GM19023 (cell line): ENCODE measurements at regions not wholly inside any gene's neighbourhood (a gene's known extent, or its start where the extent isn't known, plus 50 kb on each side); places are given as distances from the start of the nearest gene placed in this dataset.

ENCODE experiments used
- ATAC-seq: cut with Tn5 transposase; IDR thresholded peaks from one replicate; pipeline ENCODE4 v1.9.1; 2021; ENCODE audit warnings: mild to moderate bottlenecking, moderate library complexity; ENCODE audit not compliant: unreplicated experiment

DNA sequence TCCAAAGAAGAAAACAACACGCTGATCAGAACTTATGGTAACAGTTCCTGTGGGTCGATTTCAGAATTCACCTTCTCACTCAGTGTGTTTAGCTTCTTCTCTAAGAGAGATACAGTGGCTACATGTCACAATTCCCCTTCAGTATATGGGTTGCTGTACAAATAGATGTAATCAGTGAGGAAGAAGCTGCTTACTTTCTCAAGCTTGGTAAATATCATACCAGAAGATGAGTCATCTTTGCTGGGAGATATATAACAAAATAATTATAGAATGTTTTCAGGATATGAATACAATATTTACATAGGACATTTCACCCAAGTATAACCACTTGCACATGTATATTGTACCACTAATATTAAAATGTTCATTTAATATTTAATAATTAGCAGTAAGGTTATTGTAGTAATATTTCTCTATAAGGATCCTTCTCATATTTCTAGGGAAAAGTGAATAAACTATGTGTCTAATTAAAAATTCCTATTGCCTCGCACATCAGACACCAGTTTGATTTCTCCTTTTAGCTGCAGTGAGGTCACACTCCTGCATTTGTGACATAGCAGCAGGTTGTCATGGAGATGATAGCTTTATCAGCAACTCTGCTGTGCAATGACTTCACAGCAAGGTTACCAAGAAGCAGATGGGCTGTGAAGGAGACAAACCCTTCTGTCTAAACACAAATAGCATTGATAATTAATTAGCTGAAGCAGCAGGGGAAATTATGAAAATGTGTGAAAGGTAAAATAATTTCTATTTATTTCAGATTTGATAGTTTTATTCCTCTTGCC, 211.4 kb downstream of the TUSC7 start:
- ATAC-seq, result no peak

DNA sequence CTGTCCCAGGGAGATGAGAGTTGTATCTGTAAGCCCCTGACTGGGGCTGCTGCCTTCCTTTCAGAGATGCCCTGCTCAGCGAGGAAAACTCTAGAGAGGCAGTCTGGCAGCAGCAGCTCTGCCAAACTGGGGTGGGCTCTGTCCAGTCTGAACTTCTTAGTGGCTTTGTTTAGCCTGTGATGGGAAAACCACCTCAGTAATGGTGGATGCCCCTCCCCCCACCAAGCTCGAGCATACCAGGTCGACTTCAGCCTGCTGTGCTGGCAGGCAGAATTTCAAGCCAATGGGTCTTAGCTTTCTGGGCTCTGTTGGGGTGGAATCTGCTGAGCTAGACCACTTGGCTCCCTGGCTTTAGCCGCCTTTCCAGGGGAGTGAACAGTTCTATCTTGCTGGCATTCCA, 218.3 kb downstream of the TUSC7 start:
- no peak for ATAC-seq

GRCh38 chr3:116929505-116930222, 220.1 kb downstream of the TUSC7 start:
- no peak for ATAC-seq

DNA sequence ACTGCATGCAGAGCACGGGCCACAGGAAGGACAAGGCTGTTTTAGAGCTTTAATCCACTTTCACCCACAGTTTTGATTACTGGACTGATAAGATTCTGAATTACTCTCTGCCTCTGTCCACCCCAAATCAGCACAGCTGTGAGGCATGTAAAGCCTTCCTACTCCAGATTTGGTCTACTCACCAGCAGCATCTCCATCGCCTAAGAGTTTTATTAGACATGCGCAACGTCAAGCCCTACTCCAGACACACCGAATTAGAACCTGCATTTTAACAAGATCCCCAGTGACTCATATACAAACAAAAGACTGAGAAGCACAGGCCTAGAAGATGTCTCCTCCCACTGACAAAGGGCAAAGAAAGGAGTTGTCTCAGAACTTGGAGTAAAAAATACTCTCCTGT, 221.2 kb downstream of the TUSC7 start:
- ATAC-seq, result no peak

DNA sequence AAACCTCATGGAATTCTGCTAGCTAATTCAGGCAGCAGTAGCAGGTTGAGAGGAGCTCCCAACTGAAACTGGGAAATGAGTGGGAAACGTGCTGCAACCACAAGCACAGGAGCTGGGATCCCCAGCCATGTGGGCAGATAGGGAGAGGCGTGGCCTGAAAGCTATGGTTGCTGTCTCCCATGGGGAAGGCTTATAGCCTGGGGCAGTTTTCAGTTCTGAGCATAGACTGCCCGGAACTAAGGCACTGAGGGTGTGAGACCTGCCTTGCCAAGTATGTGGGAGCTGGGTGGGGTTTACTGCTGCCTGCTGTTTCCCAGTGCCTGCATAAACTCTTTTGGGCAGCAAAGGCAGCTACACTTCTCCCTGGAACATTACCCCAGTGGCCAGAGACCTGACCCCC, 229.5 kb downstream of the TUSC7 start:
- no peak for ATAC-seq

GRCh38 chr3:116939550-116939949, 230.0 kb downstream of the TUSC7 start:
- no peak for ATAC-seq

DNA sequence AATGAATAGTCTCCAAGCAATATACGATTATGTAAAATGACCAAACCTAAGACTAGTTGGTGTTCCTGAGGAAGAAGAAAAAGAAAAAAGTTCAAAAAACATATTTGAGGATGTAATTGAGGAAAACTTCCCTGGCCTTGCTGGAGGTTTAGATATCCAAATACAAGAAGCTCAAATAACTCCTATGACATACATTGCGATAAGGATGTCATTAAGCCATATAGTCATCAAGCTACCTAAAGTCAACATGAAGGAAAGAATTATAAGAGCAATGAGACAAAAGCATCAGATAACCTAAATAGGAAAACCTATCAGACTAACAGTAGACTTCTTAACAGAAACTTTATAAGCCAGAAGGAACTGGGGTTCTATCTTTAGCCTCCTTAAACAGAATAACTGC, 231.1 kb downstream of the TUSC7 start:
- no peak for ATAC-seq

DNA sequence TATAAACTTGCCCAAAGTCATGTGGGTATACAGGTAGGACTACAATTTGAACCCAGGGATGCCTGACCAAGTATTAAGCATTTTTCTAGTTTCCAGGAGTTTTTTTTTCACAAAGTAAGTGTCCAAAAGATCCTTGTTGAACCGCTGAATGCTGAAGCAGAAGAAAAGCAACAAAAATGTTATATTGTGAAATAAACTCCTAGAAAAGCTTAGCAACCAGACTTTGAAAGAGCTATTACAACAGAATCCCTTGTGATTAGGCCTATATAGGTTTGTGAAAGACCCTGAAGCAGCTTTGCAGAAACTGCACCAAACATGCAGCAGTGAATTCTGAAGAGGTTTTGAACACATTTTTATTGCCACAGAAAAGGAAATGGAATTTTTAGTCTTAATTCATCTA, 236.8 kb downstream of the TUSC7 start:
- no peak for ATAC-seq

GRCh38 chr3:116947148-116947547, 237.6 kb downstream of the TUSC7 start:
- ATAC-seq, result no peak

DNA sequence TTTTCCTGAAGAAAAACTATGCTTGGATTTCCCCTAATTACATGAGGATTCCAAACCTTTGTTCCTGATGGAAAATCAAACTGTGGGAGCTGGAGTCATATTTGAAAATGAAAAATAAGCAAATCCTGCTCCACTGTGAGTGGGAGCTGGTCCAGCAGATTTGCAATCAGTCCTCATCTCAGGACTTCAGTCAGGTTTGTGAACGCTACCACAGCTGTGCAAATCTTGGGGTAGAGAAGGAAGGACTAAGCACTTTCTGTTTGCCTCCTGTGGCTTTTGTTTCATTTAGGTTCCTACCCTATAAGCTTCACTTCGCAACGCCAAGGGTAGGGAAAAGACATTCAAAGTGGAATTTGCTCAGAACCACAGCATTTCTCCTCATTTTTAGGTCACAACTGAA, 238.2 kb downstream of the TUSC7 start:
- ATAC-seq, result no peak

DNA sequence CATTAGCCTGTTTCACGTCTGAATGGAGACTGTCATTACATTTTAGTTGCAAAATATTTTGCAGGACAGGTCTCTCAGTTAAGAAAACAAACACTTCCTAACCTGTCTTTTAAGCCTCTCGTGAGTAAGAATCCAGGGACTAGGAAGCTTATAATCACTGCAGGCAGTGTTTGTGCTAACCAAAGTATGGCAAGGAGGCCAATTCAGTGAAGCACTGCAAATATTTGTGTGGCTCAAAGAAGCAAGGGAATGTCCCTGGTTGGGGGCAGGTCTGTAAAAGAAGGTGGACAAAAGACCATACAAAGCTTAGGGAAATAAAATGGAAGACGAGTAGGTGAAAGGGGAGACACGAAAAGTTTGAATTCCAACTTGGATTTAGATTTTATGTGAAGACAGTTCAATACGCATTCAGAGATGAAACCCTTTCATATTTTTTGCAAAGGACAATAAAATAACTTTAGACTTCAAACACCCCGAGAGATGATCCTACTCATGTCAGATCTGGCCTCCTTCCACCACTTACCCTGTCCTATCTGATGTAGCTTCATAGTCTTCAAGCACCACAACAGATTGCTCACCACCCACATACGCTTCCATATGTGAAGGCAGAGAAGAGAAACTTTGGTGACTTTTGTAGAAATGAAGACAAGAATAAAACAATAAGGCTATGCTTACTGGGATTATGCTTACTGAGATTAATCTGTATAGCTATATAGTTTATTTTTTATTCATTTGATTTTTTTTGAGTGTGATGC, 240.9 kb downstream of the TUSC7 start:
- no peak for ATAC-seq

DNA sequence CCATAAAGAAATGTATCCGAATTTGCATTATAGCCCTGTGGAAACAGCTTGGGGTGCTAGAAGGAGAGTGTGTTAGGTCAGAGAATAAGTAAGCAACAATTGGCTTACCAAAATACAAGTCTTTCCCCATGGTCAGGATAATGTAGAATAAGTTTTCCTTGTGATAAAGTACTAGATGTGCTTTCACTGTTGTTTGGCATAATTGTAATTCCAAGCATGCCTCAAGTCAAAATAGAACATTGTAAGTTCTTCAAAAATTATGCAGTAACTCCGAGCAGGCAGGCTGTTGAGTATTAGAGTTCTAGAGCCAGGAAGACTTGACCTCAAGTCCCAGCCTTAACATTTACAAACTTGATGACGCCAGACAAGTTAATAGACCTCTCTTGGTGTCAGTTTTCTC, 242.0 kb downstream of the TUSC7 start:
- ATAC-seq, result no peak

- ATAC-seq, result no peak
Observed at GRCh38 chr3:116958291-116958690, 248.7 kb downstream of the TUSC7 start.

DNA sequence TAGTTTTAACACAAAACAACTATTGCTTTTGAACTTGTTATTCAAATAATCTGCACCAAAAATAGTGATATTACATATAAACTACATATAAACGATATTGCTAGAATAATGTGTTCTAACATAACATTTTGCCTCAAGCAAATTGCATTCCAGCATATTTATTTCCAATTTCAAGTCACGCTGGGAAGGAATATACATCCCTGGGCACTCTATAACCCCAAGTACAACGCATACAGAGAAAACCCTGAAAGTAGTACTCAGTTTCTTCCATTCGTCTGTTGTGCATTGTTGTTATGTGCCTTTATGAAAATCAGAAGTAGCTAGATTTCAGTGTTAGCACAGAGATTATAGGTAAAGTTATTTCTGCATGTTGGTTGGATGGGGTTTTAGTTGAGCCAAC, 251.5 kb downstream of the TUSC7 start:
- no peak for ATAC-seq

GRCh38 chr3:116963802-116964201, 254.2 kb downstream of the TUSC7 start:
- ATAC-seq, result no peak

DNA sequence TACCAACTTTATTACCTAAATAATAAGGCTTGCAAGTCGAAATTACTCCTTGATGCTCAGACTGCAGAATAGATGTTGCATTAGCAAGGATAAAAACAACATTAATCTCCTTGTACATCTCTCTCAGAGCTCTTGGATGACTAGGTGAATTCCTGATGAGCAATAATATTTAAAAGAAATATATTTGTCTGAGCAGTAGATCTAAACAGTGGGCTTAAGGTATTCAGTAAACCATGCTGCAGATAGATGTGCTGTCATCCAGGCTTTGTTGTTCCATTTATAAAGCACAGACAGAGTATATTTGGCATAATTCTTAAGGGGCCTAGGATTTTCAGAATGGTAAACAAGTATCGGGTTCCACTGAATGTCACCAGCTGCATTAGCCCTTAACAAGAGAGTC, 257.1 kb downstream of the TUSC7 start:
- no peak for ATAC-seq

GRCh38 chr3:116969135-116969534, 259.6 kb downstream of the TUSC7 start:
- no peak for ATAC-seq

DNA sequence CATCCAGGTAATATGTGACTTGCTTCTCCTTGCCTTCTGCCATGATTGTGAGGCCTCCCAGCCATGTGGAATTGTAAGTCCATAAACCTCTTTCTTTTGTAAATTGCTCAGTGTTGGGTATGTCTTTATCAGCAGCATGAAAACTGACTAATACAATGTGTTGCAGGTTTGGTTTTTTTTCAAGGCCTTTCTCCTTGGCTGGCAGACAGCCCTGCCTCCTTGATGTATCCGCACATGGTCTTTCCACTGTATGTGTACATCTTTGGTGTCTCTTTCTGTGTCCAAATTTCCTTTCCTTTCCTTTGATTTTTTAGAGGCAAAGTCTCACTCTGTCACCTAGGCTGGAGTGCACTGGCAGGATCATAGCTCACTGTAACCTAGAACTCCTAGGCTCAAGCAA, 260.1 kb downstream of the TUSC7 start:
- no peak for ATAC-seq

GRCh38 chr3:116971531-116971930, 262.0 kb downstream of the TUSC7 start:
- no peak for ATAC-seq

DNA sequence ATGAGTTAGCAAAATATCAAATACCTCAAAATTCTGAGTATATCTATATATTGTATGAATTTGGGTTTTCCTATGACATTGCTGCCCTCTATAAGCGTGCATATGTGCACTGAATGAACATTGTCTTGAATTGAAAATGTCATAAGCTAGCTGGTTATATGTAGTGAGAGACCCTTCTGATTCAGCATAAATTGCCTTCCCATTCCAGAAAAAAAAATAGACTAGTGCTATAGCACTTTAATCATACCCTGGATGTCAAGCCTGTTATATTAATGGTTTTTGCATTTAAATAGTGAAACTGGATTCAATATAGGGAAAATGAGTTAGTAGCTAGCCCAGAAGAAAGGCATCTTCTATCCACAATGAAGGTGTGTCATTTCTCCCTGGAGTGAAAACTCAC, 265.1 kb downstream of the TUSC7 start:
- no peak for ATAC-seq

- no peak for ATAC-seq
Observed at GRCh38 chr3:116977441-116977840, 267.9 kb downstream of the TUSC7 start.

- no peak for ATAC-seq
Observed at GRCh38 chr3:116980099-116980498, 270.5 kb downstream of the TUSC7 start.
